ENCODE measurements at regions not wholly inside any gene's neighbourhood (a gene's known extent, or its start where the extent isn't known, plus 50 kb on each side); places are given as distances from the start of the nearest gene placed in this dataset.

DNA sequence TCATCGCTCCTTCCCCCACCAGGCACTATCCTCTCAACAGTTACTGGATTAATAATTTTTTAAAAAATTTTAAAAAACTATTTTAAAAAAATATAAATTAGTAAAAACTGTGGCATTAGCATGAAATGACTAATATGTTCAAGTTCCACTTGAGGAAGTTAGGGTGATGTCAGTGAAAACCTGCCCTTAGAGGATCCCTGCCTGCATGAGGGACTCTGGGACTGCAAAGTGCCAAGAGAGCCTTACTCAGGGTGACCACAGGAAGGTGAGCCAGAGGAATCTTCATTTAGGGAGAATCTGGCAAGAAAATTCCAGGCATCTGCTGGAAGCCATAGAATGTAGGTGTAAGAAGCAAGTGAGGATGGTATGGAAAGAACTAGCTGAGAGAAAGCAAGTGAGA lies 157.7 kb upstream of the BCL6 start (continued):
- no peak for TF ChIP-seq FOSL2 (IDR thresholded peaks at IDR 0.05; ENCODE audit: borderline replicate concordance, low read depth)
- no peak for TF ChIP-seq YY1 (IDR thresholded peaks at IDR 0.05; ENCODE audit: low read depth)
- TF ChIP-seq CHD2 (IDR thresholded peaks at IDR 0.05; ENCODE audit: low read length, partially characterized antibody): no peak
- TF ChIP-seq POLR2AphosphoS5 (IDR thresholded peaks at IDR 0.05; ENCODE audit: low read depth, low read length): no peak
- TF ChIP-seq NRF1 (IDR thresholded peaks at IDR 0.05; ENCODE audit: low read depth, low read length): no peak
- TF ChIP-seq, protein P1, sequence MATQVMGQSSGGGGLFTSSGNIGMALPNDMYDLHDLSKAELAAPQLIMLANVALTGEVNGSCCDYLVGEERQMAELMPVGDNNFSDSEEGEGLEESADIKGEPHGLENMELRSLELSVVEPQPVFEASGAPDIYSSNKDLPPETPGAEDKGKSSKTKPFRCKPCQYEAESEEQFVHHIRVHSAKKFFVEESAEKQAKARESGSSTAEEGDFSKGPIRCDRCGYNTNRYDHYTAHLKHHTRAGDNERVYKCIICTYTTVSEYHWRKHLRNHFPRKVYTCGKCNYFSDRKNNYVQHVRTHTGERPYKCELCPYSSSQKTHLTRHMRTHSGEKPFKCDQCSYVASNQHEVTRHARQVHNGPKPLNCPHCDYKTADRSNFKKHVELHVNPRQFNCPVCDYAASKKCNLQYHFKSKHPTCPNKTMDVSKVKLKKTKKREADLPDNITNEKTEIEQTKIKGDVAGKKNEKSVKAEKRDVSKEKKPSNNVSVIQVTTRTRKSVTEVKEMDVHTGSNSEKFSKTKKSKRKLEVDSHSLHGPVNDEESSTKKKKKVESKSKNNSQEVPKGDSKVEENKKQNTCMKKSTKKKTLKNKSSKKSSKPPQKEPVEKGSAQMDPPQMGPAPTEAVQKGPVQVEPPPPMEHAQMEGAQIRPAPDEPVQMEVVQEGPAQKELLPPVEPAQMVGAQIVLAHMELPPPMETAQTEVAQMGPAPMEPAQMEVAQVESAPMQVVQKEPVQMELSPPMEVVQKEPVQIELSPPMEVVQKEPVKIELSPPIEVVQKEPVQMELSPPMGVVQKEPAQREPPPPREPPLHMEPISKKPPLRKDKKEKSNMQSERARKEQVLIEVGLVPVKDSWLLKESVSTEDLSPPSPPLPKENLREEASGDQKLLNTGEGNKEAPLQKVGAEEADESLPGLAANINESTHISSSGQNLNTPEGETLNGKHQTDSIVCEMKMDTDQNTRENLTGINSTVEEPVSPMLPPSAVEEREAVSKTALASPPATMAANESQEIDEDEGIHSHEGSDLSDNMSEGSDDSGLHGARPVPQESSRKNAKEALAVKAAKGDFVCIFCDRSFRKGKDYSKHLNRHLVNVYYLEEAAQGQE (IDR thresholded peaks at IDR 0.05; ENCODE audit: low read depth, low read length): no peak

DNA sequence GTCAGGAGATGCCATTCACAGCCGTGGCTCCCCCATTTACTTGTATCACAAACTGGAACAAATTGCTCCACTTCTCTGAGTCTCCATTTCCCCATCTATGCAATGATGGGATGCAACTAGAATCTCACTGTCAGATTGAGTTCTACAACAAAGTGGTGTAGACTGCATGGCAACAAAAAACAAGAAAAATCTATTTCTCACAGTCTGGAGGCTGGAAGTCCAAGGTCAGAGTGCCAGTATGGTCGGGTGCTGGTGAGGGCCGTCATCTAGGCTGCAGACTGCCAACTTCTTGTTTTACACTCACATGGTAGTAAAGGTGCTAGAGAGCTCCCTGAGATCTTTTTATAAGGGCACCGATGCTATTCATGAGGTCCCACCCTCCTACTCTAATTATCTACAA lies 158.4 kb upstream of the BCL6 start:
- Histone ChIP-seq H4K20me1 (ENCODE audit: insufficient read depth) (no peaks in the 10 kb centered on the region), H3K79me2 (ENCODE audit: insufficient read depth) (no peaks in the 10 kb centered on the region), H2AFZ (ENCODE audit: low read depth) (no peak overlapping the region), H3F3A (replicated peaks; ENCODE audit: insufficient read depth) (no peaks in the 10 kb centered on the region), H3K36me3 (replicated peaks in 1 of 2; ENCODE audit: control insufficient read depth in 1 of 2, insufficient read depth in 2 of 2, low read length in 1 of 2) (no peaks in the 10 kb centered on the region), H3K4me3 (ENCODE audit: low read depth in 2 of 2, low read length in 1 of 2) (no peak overlapping the region), H3K4me1 (ENCODE audit: control insufficient read depth in 1 of 2, insufficient read depth in 2 of 2, low read depth in 1 of 2, low read length in 1 of 2) (no peaks in the 10 kb centered on the region), H3K9me2 (no peaks in the 10 kb centered on the region), H3K9me3 (no peaks in the 10 kb centered on the region), H3K4me2 (no peak overlapping the region), H3K27ac (ENCODE audit: low read depth in 2 of 2, low read length in 1 of 2) (no peak overlapping the region), H3K9ac (no peak overlapping the region), H3K27me3 (ENCODE audit: insufficient read depth) (no peaks in the 10 kb centered on the region)
- no peak for DNase-seq
- 23% methylated on average over 4 of the region's 4 CpGs for WGBS (ENCODE audit: low lambda C conversion rate)
- ChIA-PET POLR2A (no interaction called here), CTCF (no interaction called here)
- TF ChIP-seq JUND (IDR thresholded peaks at IDR 0.05) (no peak), YY1 (IDR thresholded peaks at IDR 0.05; ENCODE audit: low read depth) (no peak), MXI1 (IDR thresholded peaks at IDR 0.05; ENCODE audit: low read depth, low read length) (no peak), EZH2phosphoT487 (IDR thresholded peaks at IDR 0.05; ENCODE audit: borderline replicate concordance, low read depth) (no peak), NFIC (IDR thresholded peaks at IDR 0.05; ENCODE audit: borderline replicate concordance) (no peak), CHD2 (IDR thresholded peaks at IDR 0.05; ENCODE audit: low read length, partially characterized antibody) (no peak), FOXJ3 (CRISPR knock-in tag; IDR thresholded peaks at IDR 0.05) (no peak)
- TF ChIP-seq, protein P1 (IDR thresholded peaks at IDR 0.05; ENCODE audit: low read depth, low read length): no peak
- TF ChIP-seq, protein P2, sequence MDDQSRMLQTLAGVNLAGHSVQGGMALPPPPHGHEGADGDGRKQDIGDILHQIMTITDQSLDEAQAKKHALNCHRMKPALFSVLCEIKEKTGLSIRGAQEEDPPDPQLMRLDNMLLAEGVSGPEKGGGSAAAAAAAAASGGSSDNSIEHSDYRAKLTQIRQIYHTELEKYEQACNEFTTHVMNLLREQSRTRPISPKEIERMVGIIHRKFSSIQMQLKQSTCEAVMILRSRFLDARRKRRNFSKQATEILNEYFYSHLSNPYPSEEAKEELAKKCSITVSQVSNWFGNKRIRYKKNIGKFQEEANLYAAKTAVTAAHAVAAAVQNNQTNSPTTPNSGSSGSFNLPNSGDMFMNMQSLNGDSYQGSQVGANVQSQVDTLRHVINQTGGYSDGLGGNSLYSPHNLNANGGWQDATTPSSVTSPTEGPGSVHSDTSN (IDR thresholded peaks at IDR 0.05): no peak

Data from SK-N-SH (cell line).